IMR-90 (cell line): ENCODE measurements at regions not wholly inside any gene's neighbourhood (a gene's known extent, or its start where the extent isn't known, plus 50 kb on each side); places are given as distances from the start of the nearest gene placed in this dataset.

Source experiments
- ATAC-seq: fragments of 200-7000 bp; cut with Tn5 transposase; 2 replicates; pipeline ENCODE4 v1.9.1; 2020; ENCODE audit warnings: low read depth, mild to moderate bottlenecking, moderate library complexity
- BruUV-seq: library from RNA; stranded (reverse); fragments of 400-500 nt; replicated peaks from 2 replicates; lab custom pipeline; 2021; lab: Mats Ljungman, UMichigan
- CTCF ChIA-PET: fragments of 300-600 bp; formaldehyde crosslinking; extraction: SDS; loops from one replicate; lab custom pipeline; 2021; ENCODE audit warnings: antibody characterized with exemption; lab: Yijun Ruan, JAX
- POLR2A ChIA-PET: fragments of 300-600 bp; sonication (Branson Sonifier 250); formaldehyde crosslinking; loops from one replicate; lab custom pipeline; 2022; ENCODE audit warnings: antibody characterized with exemption; ENCODE audit not compliant: unreplicated experiment; lab: Charles Lee
- DNase-seq: peaks from one replicate; pipeline ENCODE4 v3.0.0; 2013
- H2AFZ ChIP-seq: replicated peaks from 2 replicates; pipeline ENCODE3; 2013; ENCODE audit warnings: low read length, mild to moderate bottlenecking; ENCODE audit not compliant: poor library complexity
- H2AK5ac ChIP-seq: 2 replicates; pipeline ENCODE4 v1.6.1; 2013; ENCODE audit warnings: low read depth, low read length, inconsistent platforms
- H2AK9ac ChIP-seq: replicated peaks from 2 replicates; pipeline ENCODE3; 2013; ENCODE audit warnings: mild to moderate bottlenecking, low read depth, low read length, moderate library complexity; ENCODE audit not compliant: poor library complexity
- H2BK120ac ChIP-seq: 2 replicates; pipeline ENCODE4 v1.6.1; 2013; ENCODE audit warnings: low read depth, low read length, inconsistent platforms
- H2BK15ac ChIP-seq: 3 replicates; pipeline ENCODE4 v1.6.1; 2013; ENCODE audit warnings: low read depth, low read length, inconsistent platforms
- H2BK20ac ChIP-seq: 2 replicates; pipeline ENCODE4 v1.6.1; 2013; ENCODE audit warnings: low read depth, mild to moderate bottlenecking, inconsistent platforms, low read length, moderate library complexity
- H2BK5ac ChIP-seq: 2 replicates; pipeline ENCODE4 v1.6.1; 2013; ENCODE audit warnings: mild to moderate bottlenecking, low read depth, low read length, inconsistent platforms; ENCODE audit not compliant: poor library complexity, severe bottlenecking
- H3K14ac ChIP-seq: replicated peaks from 2 replicates; pipeline ENCODE4 v1.6.1; 2013; ENCODE audit warnings: low read depth, low read length, inconsistent platforms
- H3K18ac ChIP-seq: 2 replicates; pipeline ENCODE4 v1.6.1; 2013; ENCODE audit warnings: low read depth, low read length, control low read depth
- H3K23ac ChIP-seq: 2 replicates; pipeline ENCODE4 v1.6.1; 2013; ENCODE audit warnings: low read depth, low read length, inconsistent platforms
- H3K27ac ChIP-seq: 2 replicates; pipeline ENCODE4 v1.5.1; 2013; ENCODE audit warnings: mild to moderate bottlenecking, control low read depth, low read length; ENCODE audit not compliant: insufficient read depth
- H3K27me3 ChIP-seq: 2 replicates; pipeline ENCODE4 v1.6.1; 2013; ENCODE audit warnings: low read length; ENCODE audit not compliant: control insufficient read depth, insufficient read depth
- H3K36me3 ChIP-seq: 2 replicates; pipeline ENCODE4 v1.6.1; 2013; ENCODE audit warnings: low read length, mixed read lengths; ENCODE audit not compliant: control insufficient read depth, insufficient read depth
- H3K4ac ChIP-seq: 2 replicates; pipeline ENCODE4 v1.6.1; 2013; ENCODE audit warnings: low read depth, low read length, inconsistent platforms
- H3K4me1 ChIP-seq: 2 replicates; pipeline ENCODE4 v1.6.1; 2013; ENCODE audit warnings: low read length, mixed read lengths; ENCODE audit not compliant: control insufficient read depth, insufficient read depth
- H3K4me2 ChIP-seq: 2 replicates; pipeline ENCODE4 v1.6.1; 2013; ENCODE audit warnings: low read depth, mild to moderate bottlenecking, control low read depth, low read length, moderate library complexity
- H3K4me3 ChIP-seq: 2 replicates; pipeline ENCODE4 v1.5.1; 2013; ENCODE audit warnings: low read depth, mild to moderate bottlenecking, control low read depth, low read length, moderate library complexity; ENCODE audit not compliant: insufficient read depth
- H3K56ac ChIP-seq: 2 replicates; pipeline ENCODE4 v1.6.1; 2013; ENCODE audit warnings: low read length, inconsistent platforms; ENCODE audit not compliant: insufficient read depth; ENCODE audit errors: extremely low read depth
- H3K79me1 ChIP-seq, 2 experiments: 2 replicates each; pipeline ENCODE4 v1.6.1; 2013; ENCODE audit warnings: low read length in 2 of 2, inconsistent platforms in 1 of 2, low read depth in 1 of 2
- H3K9ac ChIP-seq: 2 replicates; pipeline ENCODE4 v1.6.1; 2013; ENCODE audit warnings: low read depth, low read length, control low read depth
- H3K9me1 ChIP-seq: 2 replicates; pipeline ENCODE4 v1.6.1; 2013; ENCODE audit warnings: low read length, inconsistent platforms; ENCODE audit not compliant: insufficient read depth
- H3K9me3 ChIP-seq: 2 replicates; pipeline ENCODE4 v1.6.1; 2013; ENCODE audit warnings: low read length; ENCODE audit not compliant: control insufficient read depth, insufficient read depth
- H4K20me1 ChIP-seq: 2 replicates; pipeline ENCODE4 v1.6.1; 2013; ENCODE audit warnings: low read length, inconsistent platforms; ENCODE audit not compliant: insufficient read depth
- H4K5ac ChIP-seq: 2 replicates; pipeline ENCODE4 v1.6.1; 2013; ENCODE audit warnings: mild to moderate bottlenecking, low read depth, low read length, control low read depth
- H4K8ac ChIP-seq, 2 experiments: 2 replicates each; pipeline ENCODE4 v1.6.1; 2013; ENCODE audit warnings: low read depth in 2 of 2, low read length in 2 of 2, control low read depth in 1 of 2, inconsistent platforms in 1 of 2
- H4K91ac ChIP-seq: 2 replicates; pipeline ENCODE4 v1.6.1; 2013; ENCODE audit warnings: low read depth, low read length, inconsistent platforms; ENCODE audit not compliant: insufficient read depth
- CEBPB ChIP-seq: IDR thresholded peaks from 2 replicates; pipeline ENCODE4 v1.6.1; 2012; ENCODE audit warnings: low read depth, low read length, improper control_type of control experiment
- NFE2L2 ChIP-seq: fragments of 150-350 bp; IDR thresholded peaks from 2 replicates; pipeline ENCODE4 v1.6.1; 2016; ENCODE audit warnings: low read depth, mild to moderate bottlenecking, low read length
- WGBS, 2 experiments: methylation state at CpG; one replicate each; pipeline versions ENCODE4 v1.1.5 to v1.1.7; 2013; ENCODE audit warnings: missing lambda C conversion rate in 2 of 2; ENCODE audit not compliant: insufficient read length in 1 of 2; ENCODE audit errors: extremely low coverage in 2 of 2; 5-methylcytosine and 5-hydroxymethylcytosine counted together
- dilution Hi-C: fragments of 300-500 bp; cut with HindIII; formaldehyde crosslinking; loops from one replicate; pipeline ENCODE4 v1.14.3; 2018; ENCODE audit warnings: low sequenced_read_pairs; ENCODE audit not compliant: unreplicated experiment
- in situ Hi-C: fragments of 300-500 bp; cut with MboI; formaldehyde crosslinking; loops from 3 replicates; pipeline ENCODE4 v1.14.3; 2019; ENCODE audit warnings: low sequenced_read_pairs, inconsistent platforms, mixed read lengths
- intact Hi-C: fragments of 100-400 bp; cut with micrococcal nuclease; formaldehyde crosslinking; loops from 2 replicates; pipeline ENCODE4 v1.10.0; 2022

- DNase-seq = no peak
- WGBS, 2 experiments = no CpG with 5 or more reads among the region's 3 CpGs
These were observed 60.7 kb upstream of the PPM1B start for GRCh38 chr2:44107974-44108373.

More at GRCh38 chr2:44107974-44108373, 60.7 kb upstream of the PPM1B start:
- ChIA-PET POLR2A (no interaction called here), CTCF (no interaction called here)
- dilution Hi-C loops (no loop called here), in situ Hi-C loops (no loop called here), intact Hi-C loops (no loop called here)
- H3K4me2 ChIP-seq = no peak overlapping the region
- TF ChIP-seq NFE2L2 (no peak), CEBPB (peak; percentile 92)
- no peak overlapping the region for H2BK15ac ChIP-seq
- no peak overlapping the region for H3K4me3 ChIP-seq
- no peaks in the 10 kb centered on the region for H4K20me1 ChIP-seq
- no peak overlapping the region for H4K91ac ChIP-seq
- no peak overlapping the region for H2AFZ ChIP-seq
- H3K36me3 ChIP-seq = no peaks in the 10 kb centered on the region
- no peak overlapping the region for H2AK9ac ChIP-seq
- no peak overlapping the region for H4K5ac ChIP-seq
- no TSS peak for BruUV-seq
- no peak overlapping the region for H3K56ac ChIP-seq
- H2BK5ac ChIP-seq = no peak overlapping the region
- no peak overlapping the region for H3K23ac ChIP-seq
- no peak overlapping the region for H2AK5ac ChIP-seq
- no peaks in the 10 kb centered on the region for H3K9me1 ChIP-seq
- H4K8ac ChIP-seq = no peak overlapping the region
- H3K4ac ChIP-seq = no peak overlapping the region
- H3K4me1 ChIP-seq = 0 out of 2 replicates have a peak, but pooled peaks cover 2% of the 10 kb centered on the region
- no peak overlapping the region for H3K18ac ChIP-seq
- no peak overlapping the region for H2BK20ac ChIP-seq
- H3K79me1 ChIP-seq = no peaks in the 10 kb centered on the region
- no peak overlapping the region for H3K9ac ChIP-seq
- no peak overlapping the region for H2BK120ac ChIP-seq
- H3K27ac ChIP-seq = no peak overlapping the region
- no peaks in the 10 kb centered on the region for H3K9me3 ChIP-seq
- H3K27me3 ChIP-seq = no peaks in the 10 kb centered on the region
- H3K14ac ChIP-seq = no peak overlapping the region
- no peak for ATAC-seq
